ENCODE measurements at regions not wholly inside any gene's neighbourhood (a gene's known extent, or its start where the extent isn't known, plus 50 kb on each side); places are given as distances from the start of the nearest gene placed in this dataset.

DNA sequence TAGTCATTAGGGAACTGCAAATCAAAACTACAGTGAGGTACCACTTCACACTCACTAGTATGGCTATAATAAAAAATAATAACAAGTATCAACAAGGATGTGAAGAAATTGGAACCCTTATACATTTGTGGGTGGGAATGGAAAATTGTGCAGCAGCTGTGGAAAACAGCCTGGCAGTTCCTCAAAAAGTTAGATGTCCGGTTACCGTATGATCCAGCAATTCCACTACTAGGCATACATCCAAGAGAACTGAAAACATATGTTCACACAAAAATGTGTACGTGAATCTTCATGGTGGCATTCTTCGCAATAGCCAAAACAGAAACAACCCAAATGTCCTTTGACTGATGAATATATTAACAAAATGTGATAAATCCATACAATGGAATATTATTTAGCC lies 187.9 kb upstream of the LYSMD4 start:
- H3K4me1 ChIP-seq (ENCODE audit: insufficient read depth, poor library complexity, severe bottlenecking), result no peaks in the 10 kb centered on the region
- H3K36me3 ChIP-seq (ENCODE audit: low read depth), result no peaks in the 10 kb centered on the region
- no peak for ATAC-seq (ENCODE audit: low read depth)
- H3K4me3 ChIP-seq (ENCODE audit: severe bottlenecking), result no peak overlapping the region
- TF ChIP-seq, protein P1, sequence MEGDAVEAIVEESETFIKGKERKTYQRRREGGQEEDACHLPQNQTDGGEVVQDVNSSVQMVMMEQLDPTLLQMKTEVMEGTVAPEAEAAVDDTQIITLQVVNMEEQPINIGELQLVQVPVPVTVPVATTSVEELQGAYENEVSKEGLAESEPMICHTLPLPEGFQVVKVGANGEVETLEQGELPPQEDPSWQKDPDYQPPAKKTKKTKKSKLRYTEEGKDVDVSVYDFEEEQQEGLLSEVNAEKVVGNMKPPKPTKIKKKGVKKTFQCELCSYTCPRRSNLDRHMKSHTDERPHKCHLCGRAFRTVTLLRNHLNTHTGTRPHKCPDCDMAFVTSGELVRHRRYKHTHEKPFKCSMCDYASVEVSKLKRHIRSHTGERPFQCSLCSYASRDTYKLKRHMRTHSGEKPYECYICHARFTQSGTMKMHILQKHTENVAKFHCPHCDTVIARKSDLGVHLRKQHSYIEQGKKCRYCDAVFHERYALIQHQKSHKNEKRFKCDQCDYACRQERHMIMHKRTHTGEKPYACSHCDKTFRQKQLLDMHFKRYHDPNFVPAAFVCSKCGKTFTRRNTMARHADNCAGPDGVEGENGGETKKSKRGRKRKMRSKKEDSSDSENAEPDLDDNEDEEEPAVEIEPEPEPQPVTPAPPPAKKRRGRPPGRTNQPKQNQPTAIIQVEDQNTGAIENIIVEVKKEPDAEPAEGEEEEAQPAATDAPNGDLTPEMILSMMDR (IDR thresholded peaks at IDR 0.05; ENCODE audit: poor library complexity, severe bottlenecking), result no peak
- DNase-seq (ENCODE audit: low spot score), result no peak
- peaks cover 22% of the 10 kb centered on the region for H3K27me3 ChIP-seq (ENCODE audit: insufficient read depth, poor library complexity, severe bottlenecking)
- no peak overlapping the region for H3K27ac ChIP-seq (ENCODE audit: poor library complexity, severe bottlenecking)
- H3K9me3 ChIP-seq (ENCODE audit: severe bottlenecking), result no peaks in the 10 kb centered on the region

DNA sequence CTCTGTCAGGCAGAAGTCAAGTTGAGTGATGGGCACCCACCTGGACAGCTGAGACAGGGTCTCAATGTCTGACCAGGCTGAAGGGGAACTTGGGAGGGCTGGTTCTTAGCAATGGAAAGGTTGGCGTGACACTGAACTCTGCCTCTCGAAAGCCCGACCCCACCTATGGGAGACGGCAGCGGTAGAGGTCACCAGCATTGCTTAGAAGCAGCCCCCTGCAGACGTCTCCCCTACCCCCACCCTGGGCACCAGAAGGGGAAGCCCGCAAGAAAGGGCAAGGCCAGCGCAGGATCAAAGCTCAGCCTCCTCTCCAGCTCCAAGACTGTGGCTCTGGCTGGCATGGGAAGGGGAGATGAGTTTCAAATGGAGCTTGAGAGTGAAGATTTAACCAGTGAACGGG lies 184.8 kb upstream of the LYSMD4 start:
- no peaks in the 10 kb centered on the region for H3K4me1 ChIP-seq (ENCODE audit: insufficient read depth, poor library complexity, severe bottlenecking)
- ATAC-seq (ENCODE audit: low read depth), result no peak
- no peak overlapping the region for H3K4me3 ChIP-seq (ENCODE audit: severe bottlenecking)
- no peak overlapping the region for H3K27ac ChIP-seq (ENCODE audit: poor library complexity, severe bottlenecking)
- no peak for DNase-seq (ENCODE audit: low spot score)
- TF ChIP-seq, protein P1 (IDR thresholded peaks at IDR 0.05; ENCODE audit: poor library complexity, severe bottlenecking), result no peak
- H3K36me3 ChIP-seq (ENCODE audit: low read depth), result no peaks in the 10 kb centered on the region
- H3K27me3 ChIP-seq (ENCODE audit: insufficient read depth, poor library complexity, severe bottlenecking), result peaks cover 12% of the 10 kb centered on the region
- H3K9me3 ChIP-seq (ENCODE audit: severe bottlenecking), result no peaks in the 10 kb centered on the region

DNA sequence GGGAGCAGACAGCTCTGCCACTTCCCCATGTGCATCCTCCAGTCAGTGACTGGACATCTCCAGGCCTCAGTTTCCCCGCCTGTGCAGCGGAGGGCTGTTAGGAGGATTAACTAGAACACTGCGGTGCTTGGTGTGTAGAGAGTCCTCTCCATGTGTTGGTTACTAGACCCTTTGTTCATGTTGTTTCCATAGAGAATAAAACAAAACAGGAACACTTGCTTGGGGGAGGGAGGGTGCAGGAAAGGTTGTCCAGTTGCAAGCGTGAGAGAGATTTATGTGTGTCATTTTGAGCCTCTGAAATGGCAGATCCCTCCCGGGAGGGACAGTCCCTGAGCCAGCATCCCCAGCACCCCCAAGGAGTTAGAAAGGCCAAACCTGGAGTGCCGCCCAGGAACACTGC lies 184.0 kb upstream of the LYSMD4 start:
- TF ChIP-seq, protein P1 (IDR thresholded peaks at IDR 0.05; ENCODE audit: poor library complexity, severe bottlenecking), result no peak
- ATAC-seq (ENCODE audit: low read depth), result no peak
- H3K27ac ChIP-seq (ENCODE audit: poor library complexity, severe bottlenecking), result no peak overlapping the region
- H3K9me3 ChIP-seq (ENCODE audit: severe bottlenecking), result no peaks in the 10 kb centered on the region
- no peak overlapping the region for H3K4me3 ChIP-seq (ENCODE audit: severe bottlenecking)
- H3K4me1 ChIP-seq (ENCODE audit: insufficient read depth, poor library complexity, severe bottlenecking), result no peaks in the 10 kb centered on the region
- peaks cover 12% of the 10 kb centered on the region for H3K27me3 ChIP-seq (ENCODE audit: insufficient read depth, poor library complexity, severe bottlenecking)
- no peak for DNase-seq (ENCODE audit: low spot score)
- H3K36me3 ChIP-seq (ENCODE audit: low read depth), result no peaks in the 10 kb centered on the region

DNA sequence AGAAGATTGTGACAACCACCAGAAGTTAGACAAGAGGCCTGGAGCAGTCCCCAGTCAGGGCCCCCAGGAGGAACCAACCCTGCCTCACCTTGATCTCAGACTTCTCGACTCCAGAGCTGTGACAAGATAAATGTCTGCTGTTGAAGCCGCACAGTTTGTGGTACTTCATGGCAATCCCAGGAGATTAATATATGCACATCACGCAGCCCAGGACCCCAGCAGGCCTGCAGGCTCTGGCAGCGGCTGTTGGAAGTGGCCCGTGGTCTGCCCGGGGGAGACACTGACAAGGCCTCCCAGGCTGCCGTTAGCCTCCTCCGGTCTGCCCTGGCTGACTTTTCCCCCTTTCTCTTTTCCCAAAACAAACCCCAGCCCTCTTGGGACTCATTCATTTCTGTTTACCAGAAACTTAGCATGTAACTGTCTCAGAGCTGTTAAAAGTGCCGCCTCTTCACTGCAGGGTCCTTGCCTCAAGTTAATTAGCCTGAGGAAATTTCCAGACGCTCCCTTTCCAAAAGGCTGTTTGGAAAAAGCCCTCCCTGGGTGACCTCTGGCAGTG lies 183.5 kb upstream of the LYSMD4 start:
- Histone ChIP-seq H3K27ac (ENCODE audit: poor library complexity, severe bottlenecking) (no peak overlapping the region), H3K4me1 (ENCODE audit: insufficient read depth, poor library complexity, severe bottlenecking) (no peaks in the 10 kb centered on the region), H3K9me3 (ENCODE audit: severe bottlenecking) (no peaks in the 10 kb centered on the region), H3K27me3 (ENCODE audit: insufficient read depth, poor library complexity, severe bottlenecking) (peaks cover 12% of the 10 kb centered on the region), H3K36me3 (ENCODE audit: low read depth) (no peaks in the 10 kb centered on the region), H3K4me3 (ENCODE audit: severe bottlenecking) (no peak overlapping the region)
- ATAC-seq (ENCODE audit: low read depth), result no peak
- DNase-seq (ENCODE audit: low spot score), result no peak
- TF ChIP-seq, protein P1 (IDR thresholded peaks at IDR 0.05; ENCODE audit: poor library complexity, severe bottlenecking), result no peak

DNA sequence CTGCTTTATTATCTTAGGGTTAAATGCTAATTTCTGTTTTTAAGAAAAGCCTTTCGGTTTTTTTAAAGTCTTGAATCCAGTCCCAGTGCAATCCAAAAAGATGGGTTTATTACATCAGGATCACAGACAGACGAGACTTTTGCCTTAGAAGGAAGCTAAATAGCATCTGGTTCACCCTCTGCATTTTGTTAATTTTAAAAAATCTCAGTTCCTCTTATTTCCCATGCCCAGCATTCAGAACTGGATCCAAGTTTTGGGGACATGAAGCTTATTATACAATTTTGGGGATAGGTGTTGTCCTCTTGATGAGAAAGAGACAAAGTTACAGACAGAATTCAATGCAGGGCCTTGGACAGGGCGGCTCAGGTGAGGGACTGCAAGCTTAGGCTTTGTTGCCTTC lies 181.5 kb upstream of the LYSMD4 start:
- peaks cover 2% of the 10 kb centered on the region for H3K27me3 ChIP-seq (ENCODE audit: insufficient read depth, poor library complexity, severe bottlenecking)
- no peaks in the 10 kb centered on the region for H3K4me1 ChIP-seq (ENCODE audit: insufficient read depth, poor library complexity, severe bottlenecking)
- H3K36me3 ChIP-seq (ENCODE audit: low read depth), result no peaks in the 10 kb centered on the region
- no peak overlapping the region for H3K27ac ChIP-seq (ENCODE audit: poor library complexity, severe bottlenecking)
- DNase-seq (ENCODE audit: low spot score) (no peak), ATAC-seq (ENCODE audit: low read depth) (no peak)
- TF ChIP-seq, protein P1 (IDR thresholded peaks at IDR 0.05; ENCODE audit: poor library complexity, severe bottlenecking), result no peak
- H3K4me3 ChIP-seq (ENCODE audit: severe bottlenecking), result no peak overlapping the region
- no peaks in the 10 kb centered on the region for H3K9me3 ChIP-seq (ENCODE audit: severe bottlenecking)
